HEK293T (cell line): ENCODE measurements at regions not wholly inside any gene's neighbourhood (a gene's known extent, or its start where the extent isn't known, plus 50 kb on each side); places are given as distances from the start of the nearest gene placed in this dataset.

Source experiments
- ARNT ChIP-seq: fragments of 450-650 bp; IDR thresholded peaks from 2 replicates; pipeline ENCODE4 v1.6.1; 2017; ENCODE audit warnings: mild to moderate bottlenecking
- BHLHE40 ChIP-seq: fragments of 450-650 bp; IDR thresholded peaks from 2 replicates; pipeline ENCODE4 v1.6.1; 2016; ENCODE audit warnings: mild to moderate bottlenecking, moderate library complexity, borderline replicate concordance
- ELF4 ChIP-seq: fragments of 450-650 bp; IDR thresholded peaks from 2 replicates; pipeline ENCODE4 v1.6.1; 2017; ENCODE audit warnings: antibody characterized with exemption
- FOXA1 ChIP-seq: fragments of 450-650 bp; IDR thresholded peaks from 2 replicates; pipeline ENCODE4 v1.6.1; 2016; ENCODE audit warnings: mild to moderate bottlenecking
- FOXK2 ChIP-seq: fragments of 450-650 bp; IDR thresholded peaks from 2 replicates; pipeline ENCODE4 v1.6.1; 2016; ENCODE audit warnings: mild to moderate bottlenecking
- FOXM1 ChIP-seq: fragments of 450-650 bp; IDR thresholded peaks from 2 replicates; pipeline ENCODE4 v1.6.1; 2017; ENCODE audit warnings: mild to moderate bottlenecking, borderline replicate concordance
- LEF1 ChIP-seq: fragments of 450-650 bp; IDR thresholded peaks from 2 replicates; pipeline ENCODE4 v1.6.1; 2017; ENCODE audit warnings: mild to moderate bottlenecking, borderline replicate concordance
- NFRKB ChIP-seq: fragments of 450-650 bp; IDR thresholded peaks from 2 replicates; pipeline ENCODE4 v1.6.1; 2016; ENCODE audit warnings: mild to moderate bottlenecking, moderate library complexity
- SP1 ChIP-seq: fragments of 450-650 bp; IDR thresholded peaks from 2 replicates; pipeline ENCODE4 v1.6.1; 2017
- SUZ12 ChIP-seq: fragments of 450-650 bp; IDR thresholded peaks from 2 replicates; pipeline ENCODE4 v1.6.1; 2016; ENCODE audit warnings: mild to moderate bottlenecking
- ZNF384 ChIP-seq: fragments of 450-650 bp; IDR thresholded peaks from 2 replicates; pipeline ENCODE4 v1.6.1; 2016

DNA sequence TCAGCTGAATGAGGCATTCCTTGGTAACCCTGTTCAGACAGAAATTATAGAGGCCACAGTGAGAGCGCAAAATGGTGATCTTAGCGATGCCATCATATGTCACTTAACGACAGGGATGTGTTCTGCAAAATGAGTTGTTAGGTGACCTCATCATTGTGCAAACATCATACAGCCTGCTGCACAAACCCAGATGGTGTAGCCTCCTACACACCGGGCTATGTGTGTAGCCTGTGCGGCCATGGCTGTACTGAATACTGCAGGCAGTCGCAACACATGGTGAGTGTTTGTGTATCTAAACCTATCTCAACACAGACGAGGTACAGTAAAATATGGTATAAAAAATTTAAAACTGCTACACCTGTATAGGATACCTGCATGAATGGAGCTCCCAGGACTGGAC lies 234.1 kb upstream of the PMEPA1 start:
- TF ChIP-seq ZNF384, result no peak
- no peak for TF ChIP-seq SP1
- TF ChIP-seq FOXK2, result no peak
- TF ChIP-seq FOXM1, result no peak
- no peak for TF ChIP-seq ELF4
- no peak for TF ChIP-seq BHLHE40
- no peak for TF ChIP-seq FOXA1
- no peak for TF ChIP-seq LEF1
- TF ChIP-seq ARNT, result no peak
- TF ChIP-seq NFRKB, result no peak
- TF ChIP-seq SUZ12, result no peak
